Spinal cord (tissue), 9 donors: ENCODE measurements at regions not wholly inside any gene's neighbourhood (a gene's known extent, or its start where the extent isn't known, plus 50 kb on each side); places are given as distances from the start of the nearest gene placed in this dataset.
"Not testable (repeated sequence)": the region's sequence is repeated elsewhere in the genome, so short reads cannot be mapped to it uniquely, and the experiment has no call there.

ENCODE experiments used
- DNase-seq, 6 donors: peaks; one replicate each; pipeline versions ENCODE4 v3.0.0 to v3.0.0-alpha.2; 2013 to 2015; ENCODE audit warnings: low spot score in 6 of 6, low read depth in 4 of 6
- H3K27ac ChIP-seq: one replicate; pipeline ENCODE4 v1.5.1; 2013; ENCODE audit warnings: low read depth, low read length, control low read depth
- H3K27me3 ChIP-seq: one replicate; pipeline ENCODE4 v1.6.1; 2013; ENCODE audit warnings: low read length; ENCODE audit not compliant: control insufficient read depth, insufficient read depth
- H3K36me3 ChIP-seq: one replicate; pipeline ENCODE4 v1.6.1; 2013; ENCODE audit warnings: low read length; ENCODE audit not compliant: control insufficient read depth, insufficient read depth
- H3K4me1 ChIP-seq: one replicate; pipeline ENCODE4 v1.6.1; 2013; ENCODE audit warnings: low read length; ENCODE audit not compliant: control insufficient read depth, insufficient read depth
- H3K4me3 ChIP-seq: one replicate; pipeline ENCODE4 v1.5.1; 2013; ENCODE audit warnings: low read depth, low read length, control low read depth
- H3K9me3 ChIP-seq: one replicate; pipeline ENCODE4 v1.6.1; 2013; ENCODE audit warnings: low read length; ENCODE audit not compliant: control insufficient read depth, insufficient read depth
- WGBS: methylation state at CpG from one replicate; pipeline ENCODE4 v1.1.5; 2013; ENCODE audit warnings: missing lambda C conversion rate; ENCODE audit not compliant: insufficient coverage; 5-methylcytosine and 5-hydroxymethylcytosine counted together
- donor health status: healthy.

DNA sequence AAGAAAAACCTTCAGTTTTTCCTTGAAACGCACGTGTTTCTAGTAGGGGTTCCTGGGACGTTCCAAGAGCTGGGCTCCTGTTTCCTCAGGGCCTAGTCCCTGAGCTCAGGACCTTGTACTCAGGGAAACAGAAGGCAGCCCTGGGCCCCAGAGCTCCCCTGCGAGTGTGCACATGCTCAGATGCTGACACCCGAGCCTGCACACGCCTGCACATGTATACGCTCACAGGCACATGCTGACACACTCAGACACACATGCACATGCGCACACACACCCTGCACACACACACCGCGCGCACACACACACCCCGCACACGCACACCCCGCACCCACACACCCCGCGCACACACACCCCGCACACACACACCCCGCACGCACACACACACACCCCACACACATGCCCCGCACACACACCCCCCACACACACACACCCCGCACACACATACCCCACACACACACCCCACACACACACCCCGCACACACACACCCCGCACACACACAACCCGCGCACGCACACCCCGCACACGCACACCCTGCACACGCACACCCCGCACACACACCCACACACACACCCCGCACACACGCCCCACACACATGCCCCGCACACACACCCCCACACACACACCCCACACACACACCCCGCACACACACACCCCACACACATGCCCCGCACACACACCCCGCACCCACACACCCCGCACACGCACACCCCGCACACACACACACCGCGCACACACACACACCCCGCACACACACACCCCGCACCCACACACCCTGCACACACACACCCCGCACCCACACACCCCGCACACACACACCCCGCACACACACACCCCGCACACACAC is 52.2 kb downstream of the CALML3 start:
- Histone ChIP-seq H3K27ac (no peak overlapping the region), H3K9me3 (peaks cover 3% of the 10 kb centered on the region), H3K4me1 (peaks cover 14% of the 10 kb centered on the region), H3K4me3 (no peak overlapping the region), H3K27me3 (no peaks in the 10 kb centered on the region), H3K36me3 (no peaks in the 10 kb centered on the region)
- DNase-seq: no peak
- 63% methylated on average over 8 of the region's 47 CpGs for WGBS

DNA sequence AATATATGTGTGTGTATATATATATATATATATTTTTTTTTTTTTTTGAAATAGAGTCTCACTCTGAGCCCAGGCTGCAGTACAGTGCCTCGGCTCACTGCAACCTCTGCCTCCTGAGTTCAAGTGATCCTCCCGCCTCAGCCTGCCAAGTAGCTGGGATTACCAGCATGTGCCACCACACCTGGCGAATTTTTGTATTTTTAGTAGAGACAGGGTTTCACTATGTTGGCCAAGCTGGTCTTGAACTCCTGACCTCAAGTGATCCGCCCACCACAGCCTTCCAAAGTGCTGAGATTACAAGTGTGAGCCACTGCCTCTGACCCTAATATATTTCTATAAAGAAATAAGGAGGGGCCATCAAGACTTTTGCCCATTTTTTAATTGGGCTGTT is 55.3 kb downstream of the CALML3 start:
- H3K36me3 ChIP-seq, H3K9me3 ChIP-seq, H3K4me3 ChIP-seq, H3K27ac ChIP-seq, DNase-seq, H3K27me3 ChIP-seq: not testable (repeated sequence)
- peaks cover 24% of the 10 kb centered on the region for H3K4me1 ChIP-seq
- WGBS: no CpG with 5 or more reads among the region's 4 CpGs

DNA sequence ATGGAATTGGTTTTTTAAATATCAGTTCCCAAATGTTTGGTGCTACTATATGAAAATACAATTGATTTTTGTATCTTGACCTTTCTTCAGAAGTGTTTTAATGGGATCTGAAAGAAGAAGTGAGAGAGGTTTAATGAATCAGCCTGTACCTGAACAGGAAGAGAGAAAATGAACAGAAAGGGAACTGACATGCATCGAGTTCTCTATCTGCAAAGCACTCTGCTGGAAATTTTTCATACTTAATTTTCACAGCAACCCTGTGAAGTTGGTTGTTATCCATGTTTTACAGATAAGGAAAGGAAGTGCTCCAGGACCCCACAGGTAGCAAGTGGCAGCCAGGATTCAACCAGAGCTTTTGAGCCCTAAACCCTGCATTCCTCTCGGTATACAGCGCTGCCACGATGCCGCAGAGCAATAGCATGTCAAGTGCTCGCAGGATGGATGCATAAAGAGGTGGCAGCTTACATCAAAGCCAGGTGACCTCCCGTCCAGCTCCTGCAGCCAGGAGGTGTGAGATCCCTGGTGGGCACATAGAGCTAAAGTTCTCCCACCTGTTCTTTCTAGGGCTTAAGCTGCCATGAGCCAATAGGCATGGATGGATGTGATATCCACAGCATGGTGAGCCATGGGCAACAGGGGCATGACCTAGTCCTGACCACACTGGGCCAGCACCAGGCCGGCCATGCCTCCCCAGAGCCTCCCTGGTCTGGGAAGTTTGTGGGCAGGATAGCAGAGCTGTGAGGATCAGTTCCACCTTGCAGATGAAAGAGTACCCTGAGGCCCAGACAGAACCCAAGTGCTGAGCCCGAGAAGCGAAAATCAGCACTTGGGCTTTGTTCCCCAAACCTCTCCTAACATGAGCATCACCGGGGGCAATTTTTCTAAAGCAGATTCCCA is 57.2 kb downstream of the CALML3 start:
- Histone ChIP-seq H3K4me1 (peaks cover 19% of the 10 kb centered on the region), H3K36me3 (no peaks in the 10 kb centered on the region), H3K9me3 (peaks cover 3% of the 10 kb centered on the region), H3K27me3 (no peaks in the 10 kb centered on the region), H3K27ac (no peak overlapping the region), H3K4me3 (no peak overlapping the region)
- DNase-seq: no peak
- WGBS: 88% methylated on average over 10 of the region's 11 CpGs

DNA sequence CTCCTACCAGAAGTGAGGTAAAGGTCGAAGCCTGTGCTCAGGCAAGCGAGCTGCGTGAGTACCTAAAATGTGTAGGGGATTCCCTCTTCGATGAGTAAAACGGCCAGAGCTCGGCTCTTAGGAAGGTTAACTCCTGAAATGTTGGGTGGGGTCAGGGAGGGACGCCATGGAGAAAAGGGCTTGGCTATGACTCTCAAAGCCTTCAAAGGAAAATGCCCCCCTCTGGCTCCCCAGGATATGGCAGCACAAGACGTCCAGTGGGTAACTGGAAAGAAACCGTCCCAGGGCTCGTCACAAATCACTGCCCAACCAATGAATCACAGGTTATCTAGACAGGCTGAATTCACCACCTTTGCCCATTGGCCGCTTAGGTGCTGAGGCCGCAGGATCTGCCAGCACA is 58.0 kb downstream of the CALML3 start:
- no peak for DNase-seq
- 79% methylated on average over 9 of the region's 12 CpGs for WGBS
- no peak overlapping the region for H3K27ac ChIP-seq

DNA sequence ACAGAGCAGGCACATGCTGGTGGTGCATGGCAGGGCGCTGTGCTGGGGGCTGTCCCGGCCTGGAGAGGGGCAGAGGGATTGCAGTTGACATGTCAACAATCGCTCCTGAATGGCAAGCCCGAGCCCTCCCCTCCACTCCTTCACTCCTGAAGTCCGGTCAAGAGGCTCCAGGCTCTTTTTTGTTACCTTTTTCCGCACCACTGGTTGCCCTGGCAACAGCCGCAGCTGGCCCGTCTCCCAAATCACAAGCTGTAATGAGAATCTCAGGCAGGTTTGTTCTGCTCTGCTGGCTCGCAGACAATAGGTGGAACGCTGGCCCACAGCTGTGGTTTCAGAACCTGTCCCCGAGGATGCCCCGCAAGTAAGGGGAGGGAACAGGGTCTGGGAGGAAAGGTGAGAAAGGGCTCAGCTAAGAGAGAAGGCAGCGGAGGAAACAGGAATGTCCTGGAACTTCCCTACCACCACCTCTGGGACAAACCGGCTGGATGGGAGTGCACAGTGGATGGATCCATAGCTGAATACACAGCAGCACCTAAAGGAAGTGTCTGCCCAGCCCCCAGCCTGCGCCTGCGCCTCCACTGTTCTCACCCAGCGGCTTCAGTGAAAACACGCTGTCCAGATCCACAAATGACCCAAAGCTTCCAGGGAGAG is 58.9 kb downstream of the CALML3 start:
- DNase-seq: peak in 4 of 6 donors; percentile 29 to 93 (median 60)
- peak overlapping the region; percentile 47 for H3K27ac ChIP-seq
- 12% methylated on average over 16 of the region's 18 CpGs for WGBS

More for the DNA sequence above, 58.0 kb downstream of the CALML3 start:
- Histone ChIP-seq H3K4me1 (peaks cover 27% of the 10 kb centered on the region), H3K36me3 (no peaks in the 10 kb centered on the region), H3K27me3 (no peaks in the 10 kb centered on the region), H3K4me3 (no peak overlapping the region), H3K9me3 (peaks cover 3% of the 10 kb centered on the region)

DNA sequence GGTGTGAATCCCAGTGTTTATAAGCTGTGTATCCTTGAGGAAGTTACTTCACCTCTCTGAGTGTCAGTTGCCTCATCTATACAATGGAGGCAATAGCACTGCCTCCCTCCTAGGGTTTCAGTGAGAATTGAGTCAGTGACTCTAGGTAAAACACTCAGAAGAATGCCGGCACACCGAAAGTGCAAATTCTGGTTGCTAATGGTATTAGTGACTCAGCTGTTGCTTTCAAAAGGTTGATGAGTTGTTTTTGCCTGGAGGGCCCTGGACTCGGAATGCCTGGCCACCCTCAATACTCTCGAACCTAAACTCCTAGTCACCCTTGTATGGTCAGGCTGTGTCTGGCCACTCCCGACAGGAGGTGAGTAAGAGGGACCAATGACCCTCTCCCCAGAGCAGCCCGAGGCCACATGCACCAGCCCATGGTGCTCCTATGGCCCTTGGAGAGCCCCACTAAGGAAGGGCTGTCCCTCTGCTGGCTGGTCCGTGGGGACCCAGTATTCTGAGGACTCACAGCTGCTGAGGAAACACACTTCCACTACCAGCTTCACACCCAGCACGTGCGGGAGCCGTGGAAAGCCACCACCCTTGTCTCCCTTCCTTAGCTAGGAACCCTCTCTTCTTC is 60.2 kb downstream of the CALML3 start:
- H3K27me3 ChIP-seq: no peaks in the 10 kb centered on the region
- H3K4me3 ChIP-seq: no peak overlapping the region
- H3K9me3 ChIP-seq: peaks cover 3% of the 10 kb centered on the region
- H3K36me3 ChIP-seq: no peaks in the 10 kb centered on the region
- no peak for DNase-seq
- no peak overlapping the region for H3K27ac ChIP-seq
- peaks cover 29% of the 10 kb centered on the region for H3K4me1 ChIP-seq
- 80% methylated on average over 7 of the region's 10 CpGs for WGBS

More for the DNA sequence above, 58.9 kb downstream of the CALML3 start:
- H3K4me1 ChIP-seq: peaks cover 29% of the 10 kb centered on the region
- peaks cover 3% of the 10 kb centered on the region for H3K9me3 ChIP-seq
- no peaks in the 10 kb centered on the region for H3K36me3 ChIP-seq
- no peaks in the 10 kb centered on the region for H3K27me3 ChIP-seq
- H3K4me3 ChIP-seq: no peak overlapping the region

DNA sequence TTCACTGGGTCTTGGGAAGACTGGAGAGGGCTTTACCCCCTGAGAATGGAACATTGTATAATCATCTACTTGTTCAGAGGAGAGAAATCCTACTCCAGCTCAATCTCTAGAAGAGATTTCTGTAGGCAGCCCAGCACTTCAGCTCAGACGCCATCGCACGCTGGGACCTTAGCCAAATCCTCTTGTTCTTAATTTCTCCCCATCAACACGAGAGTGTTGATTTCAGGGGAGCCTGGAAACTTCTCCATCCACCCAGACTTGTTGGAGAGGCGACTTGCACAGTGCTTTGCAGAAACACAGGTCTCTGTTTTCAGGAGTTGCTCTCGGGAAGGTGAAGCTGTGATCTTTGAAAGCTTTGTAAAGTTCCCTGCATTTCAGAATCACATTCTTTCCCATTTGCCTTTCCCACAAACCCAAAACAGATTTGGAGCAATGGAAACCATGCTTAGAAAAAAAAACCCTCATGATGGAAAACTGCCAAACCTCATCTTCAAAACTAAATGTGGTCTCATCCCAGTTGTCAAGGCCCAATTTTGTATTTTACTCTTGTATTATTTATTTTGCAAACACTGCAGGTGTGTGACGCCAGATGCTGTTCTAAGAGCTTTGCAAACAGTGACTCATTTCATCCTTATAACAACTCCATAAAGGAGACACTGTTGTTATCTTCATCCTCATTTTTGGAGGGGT is 60.9 kb downstream of the CALML3 start:
- H3K27me3 ChIP-seq: no peaks in the 10 kb centered on the region
- H3K4me3 ChIP-seq: no peak overlapping the region
- WGBS: 64% methylated on average over 4 of the region's 7 CpGs
- H3K9me3 ChIP-seq: peaks cover 3% of the 10 kb centered on the region
- H3K36me3 ChIP-seq: no peaks in the 10 kb centered on the region
- H3K4me1 ChIP-seq: peaks cover 29% of the 10 kb centered on the region
- DNase-seq: peak in 1 of 6 donors; percentile 54
- H3K27ac ChIP-seq: no peak overlapping the region

DNA sequence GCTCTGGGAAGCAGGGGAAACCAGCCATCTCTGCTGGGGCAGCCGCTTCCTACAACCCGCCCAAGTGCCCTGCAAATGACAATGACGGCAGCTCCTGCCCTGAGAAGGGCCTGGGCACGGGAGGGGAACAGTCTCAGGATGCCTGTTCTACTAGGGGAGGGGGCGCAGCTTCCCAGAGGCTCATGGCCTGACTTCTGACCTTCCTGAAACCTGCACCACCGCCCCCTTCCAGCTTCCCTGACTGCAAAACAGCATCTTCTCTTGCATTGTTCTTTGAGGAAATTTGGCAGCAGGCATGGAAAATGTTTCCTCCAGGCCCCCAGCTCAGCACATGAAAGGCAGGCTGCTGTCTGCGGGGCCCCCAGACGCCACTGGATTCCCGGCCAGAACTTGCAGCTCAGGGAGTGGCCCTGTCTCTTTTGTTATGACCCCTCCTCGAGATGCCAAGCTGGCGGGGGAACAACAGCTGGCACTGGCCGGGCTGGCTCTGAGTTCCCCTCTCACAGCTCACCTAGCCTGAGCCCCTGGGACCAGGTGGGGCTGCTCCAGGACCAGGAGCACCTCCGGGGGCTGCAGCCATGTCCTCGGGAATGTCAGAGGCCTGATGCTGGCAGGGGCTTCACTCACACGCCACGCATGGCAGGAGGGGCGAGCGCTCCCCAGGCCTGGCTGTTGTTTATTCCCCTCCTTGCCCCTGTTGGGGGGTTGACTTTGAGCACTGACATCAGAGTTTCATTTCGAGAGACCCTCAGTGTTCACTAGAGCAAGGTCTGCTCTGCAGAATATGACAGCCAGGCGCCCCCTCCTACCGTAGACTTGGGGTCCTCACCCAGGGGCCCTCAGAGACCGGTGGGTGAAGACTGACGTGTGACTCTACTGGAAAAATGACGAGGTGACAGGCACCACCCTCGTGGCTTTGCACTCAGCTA is 62.7 kb downstream of the CALML3 start:
- peak in 1 of 6 donors; percentile 54 for DNase-seq
- H3K4me3 ChIP-seq: no peak overlapping the region
- WGBS: 51% methylated on average over 24 of the region's 25 CpGs
- no peaks in the 10 kb centered on the region for H3K36me3 ChIP-seq
- H3K4me1 ChIP-seq: peaks cover 36% of the 10 kb centered on the region
- peak overlapping the region; percentile 16 for H3K27ac ChIP-seq
- H3K9me3 ChIP-seq: no peaks in the 10 kb centered on the region
- H3K27me3 ChIP-seq: no peaks in the 10 kb centered on the region
